ENCODE measurements at regions not wholly inside any gene's neighbourhood (a gene's known extent, or its start where the extent isn't known, plus 50 kb on each side); places are given as distances from the start of the nearest gene placed in this dataset.

GRCh38 chrX:9148615-9149399, 114.9 kb upstream of the FAM9B start:
- DNase-seq (ENCODE audit: low spot score): no peak

- no peak for DNase-seq (ENCODE audit: low spot score)
Observed at GRCh38 chrX:9149501-9150245, 115.7 kb upstream of the FAM9B start.

- DNase-seq (ENCODE audit: low spot score): no peak
Observed at GRCh38 chrX:9151772-9152307, 117.9 kb upstream of the FAM9B start.

- DNase-seq (ENCODE audit: low spot score): no peak
Observed at GRCh38 chrX:9153300-9153699, 119.4 kb upstream of the FAM9B start.

GRCh38 chrX:9158611-9159010, 124.7 kb upstream of the FAM9B start:
- DNase-seq (ENCODE audit: low spot score): no peak

- DNase-seq (ENCODE audit: low spot score): no peak
Observed at GRCh38 chrX:9160698-9161329, 126.9 kb upstream of the FAM9B start.

- DNase-seq (ENCODE audit: low spot score): no peak
Observed at GRCh38 chrX:9162698-9163097, 128.8 kb upstream of the FAM9B start.

GRCh38 chrX:9163214-9163709, 129.3 kb upstream of the FAM9B start:
- no peak for DNase-seq (ENCODE audit: low spot score)

- no peak for DNase-seq (ENCODE audit: low spot score)
Observed at GRCh38 chrX:9164086-9164485, 130.2 kb upstream of the FAM9B start.

GRCh38 chrX:9164533-9165426, 130.9 kb upstream of the FAM9B start:
- DNase-seq (ENCODE audit: low spot score): no peak

- DNase-seq (ENCODE audit: low spot score): no peak
Observed at GRCh38 chrX:9166584-9166944, 132.6 kb upstream of the FAM9B start.

GRCh38 chrX:9171841-9172463, 138.0 kb upstream of the FAM9B start:
- no peak for DNase-seq (ENCODE audit: low spot score)

GRCh38 chrX:9172464-9172850, 138.5 kb upstream of the FAM9B start:
- DNase-seq (ENCODE audit: low spot score): no peak

GRCh38 chrX:9180623-9181022, 146.7 kb upstream of the FAM9B start:
- no peak for DNase-seq (ENCODE audit: low spot score)

- no peak for DNase-seq (ENCODE audit: low spot score)
Observed at GRCh38 chrX:9182041-9182440, 148.1 kb upstream of the FAM9B start.

GRCh38 chrX:9183481-9183880, 149.6 kb upstream of the FAM9B start:
- no peak for DNase-seq (ENCODE audit: low spot score)

GRCh38 chrX:9184211-9184610, 150.3 kb upstream of the FAM9B start:
- no peak for DNase-seq (ENCODE audit: low spot score)

GRCh38 chrX:9188117-9188516, 154.2 kb upstream of the FAM9B start:
- DNase-seq (ENCODE audit: low spot score): no peak

- no peak for DNase-seq (ENCODE audit: low spot score)
Observed at GRCh38 chrX:9189286-9189685, 155.4 kb upstream of the FAM9B start.

- DNase-seq (ENCODE audit: low spot score): no peak
Observed at GRCh38 chrX:9191392-9191791, 157.5 kb upstream of the FAM9B start.

GRCh38 chrX:9195199-9195880, 161.4 kb upstream of the FAM9B start:
- DNase-seq (ENCODE audit: low spot score): no peak
